ENCODE measurements at regions not wholly inside any gene's neighbourhood (a gene's known extent, or its start where the extent isn't known, plus 50 kb on each side); places are given as distances from the start of the nearest gene placed in this dataset.
"Not testable (repeated sequence)": the region's sequence is repeated elsewhere in the genome, so short reads cannot be mapped to it uniquely, and the experiment has no call there.

- DNase-seq = not testable (repeated sequence)
These were observed 676.4 kb upstream of the ZNF337 start for GRCh38 chr20:26373066-26373465.

- no peak for DNase-seq
These were observed 657.9 kb upstream of the ZNF337 start for GRCh38 chr20:26354511-26354910.

GRCh38 chr20:26347396-26347795, 650.7 kb upstream of the ZNF337 start:
- DNase-seq = no peak

GRCh38 chr20:26340460-26341065, 643.9 kb upstream of the ZNF337 start:
- not testable (repeated sequence) for DNase-seq

GRCh38 chr20:26324177-26324576, 627.5 kb upstream of the ZNF337 start:
- no peak for DNase-seq

GRCh38 chr20:26315054-26315453, 618.4 kb upstream of the ZNF337 start:
- DNase-seq = no peak

- DNase-seq = not testable (repeated sequence)
These were observed 613.1 kb upstream of the ZNF337 start for GRCh38 chr20:26309720-26310119.

- no peak for DNase-seq
These were observed 612.3 kb upstream of the ZNF337 start for GRCh38 chr20:26308961-26309360.

- DNase-seq = no peak
These were observed 598.4 kb upstream of the ZNF337 start for GRCh38 chr20:26295006-26295405.

GRCh38 chr20:26288379-26289061, 591.9 kb upstream of the ZNF337 start:
- not testable (repeated sequence) for DNase-seq

- no peak for DNase-seq
These were observed 582.6 kb upstream of the ZNF337 start for GRCh38 chr20:26279238-26279637.

- no peak for DNase-seq
These were observed 580.7 kb upstream of the ZNF337 start for GRCh38 chr20:26277339-26277738.

GRCh38 chr20:26276554-26277210, 580.0 kb upstream of the ZNF337 start:
- no peak for DNase-seq

- DNase-seq = not testable (repeated sequence)
These were observed 572.1 kb upstream of the ZNF337 start for GRCh38 chr20:26268762-26269161.

GRCh38 chr20:26260925-26261324, 564.3 kb upstream of the ZNF337 start:
- not testable (repeated sequence) for DNase-seq

GRCh38 chr20:26252311-26252975, 555.8 kb upstream of the ZNF337 start:
- not testable (repeated sequence) for DNase-seq

GRCh38 chr20:26251376-26251775, 554.7 kb upstream of the ZNF337 start:
- DNase-seq = not testable (repeated sequence)

- DNase-seq = not testable (repeated sequence)
These were observed 553.8 kb upstream of the ZNF337 start for GRCh38 chr20:26250249-26251114.

GRCh38 chr20:26243731-26244130, 547.1 kb upstream of the ZNF337 start:
- DNase-seq = no peak

- not testable (repeated sequence) for DNase-seq
These were observed 524.0 kb upstream of the ZNF337 start for GRCh38 chr20:26220609-26221008.

- DNase-seq = not testable (repeated sequence)
These were observed 522.9 kb upstream of the ZNF337 start for GRCh38 chr20:26219546-26219945.

GRCh38 chr20:26218301-26218700, 521.6 kb upstream of the ZNF337 start:
- no peak for DNase-seq

- DNase-seq = no peak
These were observed 519.4 kb upstream of the ZNF337 start for GRCh38 chr20:26216025-26216424.
